ENCODE measurements at regions not wholly inside any gene's neighbourhood (a gene's known extent, or its start where the extent isn't known, plus 50 kb on each side); places are given as distances from the start of the nearest gene placed in this dataset.
"Not testable (repeated sequence)": the region's sequence is repeated elsewhere in the genome, so short reads cannot be mapped to it uniquely, and the experiment has no call there.

GRCh38 chr17:26936645-26937044 lies 357.3 kb upstream of the WSB1 start:
- H3K36me3 Mint-ChIP-seq (ENCODE audit: low read depth); H3K27ac Mint-ChIP-seq; H3K27me3 Mint-ChIP-seq (ENCODE audit: low read depth); H3K4me3 Mint-ChIP-seq; intact Hi-C loops (cut with micrococcal nuclease); DNase-seq; H3K9me3 Mint-ChIP-seq; CTCF ChIA-PET; H3K4me1 Mint-ChIP-seq (ENCODE audit: low read depth): not testable (repeated sequence)

- H3K4me1 Mint-ChIP-seq (ENCODE audit: low read depth); H3K27ac Mint-ChIP-seq; H3K36me3 Mint-ChIP-seq (ENCODE audit: low read depth); intact Hi-C loops (cut with micrococcal nuclease); H3K9me3 Mint-ChIP-seq; H3K4me3 Mint-ChIP-seq; CTCF ChIA-PET; DNase-seq; H3K27me3 Mint-ChIP-seq (ENCODE audit: low read depth): not testable (repeated sequence)
Measured at GRCh38 chr17:26937750-26938322, 356.1 kb upstream of the WSB1 start.

GRCh38 chr17:26939755-26940154 lies 354.2 kb upstream of the WSB1 start:
- intact Hi-C loops (cut with micrococcal nuclease); CTCF ChIA-PET; H3K27ac Mint-ChIP-seq; DNase-seq; H3K4me1 Mint-ChIP-seq (ENCODE audit: low read depth); H3K9me3 Mint-ChIP-seq; H3K27me3 Mint-ChIP-seq (ENCODE audit: low read depth); H3K4me3 Mint-ChIP-seq; H3K36me3 Mint-ChIP-seq (ENCODE audit: low read depth): not testable (repeated sequence)

- H3K4me1 Mint-ChIP-seq (ENCODE audit: low read depth); intact Hi-C loops (cut with micrococcal nuclease); H3K36me3 Mint-ChIP-seq (ENCODE audit: low read depth); H3K4me3 Mint-ChIP-seq; DNase-seq; H3K27me3 Mint-ChIP-seq (ENCODE audit: low read depth); H3K27ac Mint-ChIP-seq; H3K9me3 Mint-ChIP-seq; CTCF ChIA-PET: not testable (repeated sequence)
Measured at GRCh38 chr17:26940587-26940986, 353.3 kb upstream of the WSB1 start.

- H3K36me3 Mint-ChIP-seq (ENCODE audit: low read depth): peaks cover 2% of the 10 kb centered on the region
- intact Hi-C loops (cut with micrococcal nuclease): no loop called here
- peaks cover 16% of the 10 kb centered on the region for H3K27me3 Mint-ChIP-seq (ENCODE audit: low read depth)
- no peak for DNase-seq
- no peaks in the 10 kb centered on the region for H3K4me1 Mint-ChIP-seq (ENCODE audit: low read depth)
- H3K27ac Mint-ChIP-seq: no peak overlapping the region
- peaks cover 5% of the 10 kb centered on the region for H3K9me3 Mint-ChIP-seq
- CTCF ChIA-PET: no interaction called here
- H3K4me3 Mint-ChIP-seq: no peak overlapping the region
Measured at GRCh38 chr17:26962255-26963162, 331.4 kb upstream of the WSB1 start.

- Mint-ChIP-seq H3K9me3 (peaks cover 5% of the 10 kb centered on the region), H3K27ac (no peak overlapping the region), H3K4me1 (ENCODE audit: low read depth) (no peaks in the 10 kb centered on the region), H3K27me3 (ENCODE audit: low read depth) (peaks cover 16% of the 10 kb centered on the region), H3K36me3 (ENCODE audit: low read depth) (peaks cover 2% of the 10 kb centered on the region), H3K4me3 (no peak overlapping the region)
- no peak for DNase-seq
- CTCF ChIA-PET: no interaction called here
- intact Hi-C loops (cut with micrococcal nuclease): no loop called here
Measured at GRCh38 chr17:26963163-26963503, 330.8 kb upstream of the WSB1 start.

- CTCF ChIA-PET; H3K36me3 Mint-ChIP-seq (ENCODE audit: low read depth); H3K9me3 Mint-ChIP-seq; H3K4me1 Mint-ChIP-seq (ENCODE audit: low read depth); DNase-seq; intact Hi-C loops (cut with micrococcal nuclease); H3K4me3 Mint-ChIP-seq; H3K27ac Mint-ChIP-seq: not testable (repeated sequence)
- H3K27me3 Mint-ChIP-seq (ENCODE audit: low read depth): peaks cover 13% of the 10 kb centered on the region
Measured at GRCh38 chr17:26965898-26966624, 327.9 kb upstream of the WSB1 start.

- H3K4me1 Mint-ChIP-seq (ENCODE audit: low read depth); intact Hi-C loops (cut with micrococcal nuclease); H3K9me3 Mint-ChIP-seq; H3K4me3 Mint-ChIP-seq; H3K36me3 Mint-ChIP-seq (ENCODE audit: low read depth); CTCF ChIA-PET; H3K27ac Mint-ChIP-seq; DNase-seq: not testable (repeated sequence)
- peaks cover 10% of the 10 kb centered on the region for H3K27me3 Mint-ChIP-seq (ENCODE audit: low read depth)
Measured at GRCh38 chr17:26966625-26967179, 327.2 kb upstream of the WSB1 start.

GRCh38 chr17:26981845-26982425 lies 312.0 kb upstream of the WSB1 start:
- H3K9me3 Mint-ChIP-seq; H3K27me3 Mint-ChIP-seq (ENCODE audit: low read depth); DNase-seq; H3K36me3 Mint-ChIP-seq (ENCODE audit: low read depth); intact Hi-C loops (cut with micrococcal nuclease); H3K4me3 Mint-ChIP-seq; H3K4me1 Mint-ChIP-seq (ENCODE audit: low read depth); CTCF ChIA-PET; H3K27ac Mint-ChIP-seq: not testable (repeated sequence)

- CTCF ChIA-PET; H3K4me3 Mint-ChIP-seq; DNase-seq; H3K36me3 Mint-ChIP-seq (ENCODE audit: low read depth); H3K9me3 Mint-ChIP-seq; H3K27me3 Mint-ChIP-seq (ENCODE audit: low read depth); H3K4me1 Mint-ChIP-seq (ENCODE audit: low read depth); H3K27ac Mint-ChIP-seq; intact Hi-C loops (cut with micrococcal nuclease): not testable (repeated sequence)
Measured at GRCh38 chr17:26982563-26982962, 311.4 kb upstream of the WSB1 start.

- H3K27me3 Mint-ChIP-seq (ENCODE audit: low read depth); H3K4me3 Mint-ChIP-seq; H3K4me1 Mint-ChIP-seq (ENCODE audit: low read depth); CTCF ChIA-PET; H3K27ac Mint-ChIP-seq; DNase-seq; H3K36me3 Mint-ChIP-seq (ENCODE audit: low read depth); H3K9me3 Mint-ChIP-seq; intact Hi-C loops (cut with micrococcal nuclease): not testable (repeated sequence)
Measured at GRCh38 chr17:26987851-26988250, 306.1 kb upstream of the WSB1 start.

GRCh38 chr17:26994648-26995047 lies 299.3 kb upstream of the WSB1 start:
- H3K4me3 Mint-ChIP-seq; H3K36me3 Mint-ChIP-seq (ENCODE audit: low read depth); DNase-seq; H3K4me1 Mint-ChIP-seq (ENCODE audit: low read depth); H3K27me3 Mint-ChIP-seq (ENCODE audit: low read depth); intact Hi-C loops (cut with micrococcal nuclease); H3K9me3 Mint-ChIP-seq; CTCF ChIA-PET: not testable (repeated sequence)
- H3K27ac Mint-ChIP-seq: peak overlapping the region; percentile 24

Data from activated naive CD4-positive, alpha-beta T cell treated with anti-CD3 and anti-CD28 coated beads for 36 hours (primary cell).